Neuronal stem cell (in vitro differentiated cells): ENCODE measurements at regions not wholly inside any gene's neighbourhood (a gene's known extent, or its start where the extent isn't known, plus 50 kb on each side); places are given as distances from the start of the nearest gene placed in this dataset.
"Not testable (repeated sequence)": the region's sequence is repeated elsewhere in the genome, so short reads cannot be mapped to it uniquely, and the experiment has no call there.

Experiments used
- DNase-seq: peaks from one replicate; pipeline ENCODE4 v3.0.0-alpha.2; 2013; ENCODE audit warnings: low spot score
- H2AFZ ChIP-seq: one replicate; pipeline ENCODE4 v1.6.1; 2013; ENCODE audit warnings: mild to moderate bottlenecking, low read length, inconsistent platforms
- H2AK5ac ChIP-seq: 2 replicates; pipeline ENCODE4 v1.6.1; 2013; ENCODE audit warnings: low read depth, mild to moderate bottlenecking, inconsistent platforms, low read length, moderate library complexity, mixed read lengths
- H2BK120ac ChIP-seq: 2 replicates; pipeline ENCODE4 v1.6.1; 2013; ENCODE audit warnings: low read depth, mild to moderate bottlenecking, inconsistent platforms, low read length, moderate library complexity, mixed read lengths
- H2BK12ac ChIP-seq: one replicate; pipeline ENCODE4 v1.6.1; 2013; ENCODE audit warnings: low read length, inconsistent platforms
- H2BK15ac ChIP-seq: 2 replicates; pipeline ENCODE4 v1.6.1; 2013; ENCODE audit warnings: mild to moderate bottlenecking, low read length, inconsistent platforms, mixed read lengths
- H2BK5ac ChIP-seq: one replicate; pipeline ENCODE4 v1.6.1; 2013; ENCODE audit warnings: inconsistent platforms, mild to moderate bottlenecking, low read length, moderate library complexity
- H3K14ac ChIP-seq: one replicate; pipeline ENCODE4 v1.6.1; 2013; ENCODE audit warnings: low read length, inconsistent platforms
- H3K18ac ChIP-seq: 2 replicates; pipeline ENCODE4 v1.6.1; 2013; ENCODE audit warnings: low read length, inconsistent platforms
- H3K23ac ChIP-seq: 2 replicates; pipeline ENCODE4 v1.6.1; 2013; ENCODE audit warnings: low read depth, mild to moderate bottlenecking, mixed read lengths, low read length, inconsistent platforms; ENCODE audit not compliant: poor library complexity
- H3K27ac ChIP-seq: replicated peaks from 3 replicates; pipeline ENCODE4 v1.5.1; 2013; ENCODE audit warnings: low read length, inconsistent platforms
- H3K27me3 ChIP-seq, 3 experiments: 2 replicates each; pipeline ENCODE4 v1.6.1; 2013; ENCODE audit warnings: low read length in 3 of 3, mild to moderate bottlenecking in 2 of 3, inconsistent platforms in 1 of 3, low read depth in 1 of 3, mixed read lengths in 1 of 3, moderate library complexity in 1 of 3; ENCODE audit not compliant: control insufficient read depth in 3 of 3, insufficient read depth in 3 of 3
- H3K36me3 ChIP-seq, 2 donors: replicated peaks in 1 of 2; 2 replicates each; pipeline ENCODE4 v1.6.1; 2013; ENCODE audit warnings: low read length in 2 of 2; ENCODE audit not compliant: control insufficient read depth in 2 of 2, insufficient read depth in 2 of 2
- H3K4ac ChIP-seq: 2 replicates; pipeline ENCODE4 v1.6.1; 2013; ENCODE audit warnings: inconsistent platforms, mild to moderate bottlenecking, low read length, moderate library complexity
- H3K4me1 ChIP-seq, 2 donors: 1 replicate in 1 of 2; 2 replicates in 1 of 2; pipeline ENCODE4 v1.6.1; 2013; ENCODE audit warnings: low read length in 2 of 2, low read depth in 1 of 2; ENCODE audit not compliant: control insufficient read depth in 2 of 2, insufficient read depth in 1 of 2
- H3K4me2 ChIP-seq: one replicate; pipeline ENCODE4 v1.6.1; 2013; ENCODE audit warnings: mild to moderate bottlenecking, low read length, inconsistent platforms; ENCODE audit not compliant: insufficient read depth, poor library complexity, severe bottlenecking
- H3K4me3 ChIP-seq, 2 donors: 2 replicates each; pipeline ENCODE4 v1.5.1; 2013; ENCODE audit warnings: low read length in 2 of 2, mild to moderate bottlenecking in 2 of 2, inconsistent platforms in 1 of 2, moderate library complexity in 1 of 2
- H3K79me1 ChIP-seq: one replicate; pipeline ENCODE4 v1.6.1; 2013; ENCODE audit warnings: low read depth, mild to moderate bottlenecking, inconsistent platforms, low read length, moderate library complexity
- H3K9ac ChIP-seq: one replicate; pipeline ENCODE4 v1.6.1; 2013; ENCODE audit warnings: mild to moderate bottlenecking, low read depth, low read length, inconsistent platforms; ENCODE audit not compliant: poor library complexity
- H3K9me3 ChIP-seq, 2 donors: replicated peaks in 1 of 2; 2 replicates each; pipeline versions ENCODE3 to v1.6.1; 2013; ENCODE audit warnings: low read length in 2 of 2, mild to moderate bottlenecking in 2 of 2, inconsistent platforms in 1 of 2, low read depth in 1 of 2, mixed read lengths in 1 of 2, moderate library complexity in 1 of 2; ENCODE audit not compliant: control insufficient read depth in 2 of 2, insufficient read depth in 1 of 2
- H4K8ac ChIP-seq: one replicate; pipeline ENCODE4 v1.6.1; 2013; ENCODE audit warnings: low read depth, mild to moderate bottlenecking, inconsistent platforms, low read length, moderate library complexity
- H4K91ac ChIP-seq: one replicate; pipeline ENCODE4 v1.6.1; 2013; ENCODE audit warnings: low read length, low read depth, mild to moderate bottlenecking, inconsistent platforms; ENCODE audit not compliant: poor library complexity
- WGBS, 2 donors: extraction: QIAGEN DNeasy Blood & Tissue Kit; methylation state at CpG; one replicate each; pipeline ENCODE4 v1.1.7; 2013; ENCODE audit warnings: missing lambda C conversion rate in 2 of 2, mixed read lengths in 1 of 2; ENCODE audit not compliant: insufficient read length in 2 of 2, insufficient replicate concordance in 1 of 2; ENCODE audit errors: extremely low coverage in 2 of 2; 5-methylcytosine and 5-hydroxymethylcytosine counted together

DNA sequence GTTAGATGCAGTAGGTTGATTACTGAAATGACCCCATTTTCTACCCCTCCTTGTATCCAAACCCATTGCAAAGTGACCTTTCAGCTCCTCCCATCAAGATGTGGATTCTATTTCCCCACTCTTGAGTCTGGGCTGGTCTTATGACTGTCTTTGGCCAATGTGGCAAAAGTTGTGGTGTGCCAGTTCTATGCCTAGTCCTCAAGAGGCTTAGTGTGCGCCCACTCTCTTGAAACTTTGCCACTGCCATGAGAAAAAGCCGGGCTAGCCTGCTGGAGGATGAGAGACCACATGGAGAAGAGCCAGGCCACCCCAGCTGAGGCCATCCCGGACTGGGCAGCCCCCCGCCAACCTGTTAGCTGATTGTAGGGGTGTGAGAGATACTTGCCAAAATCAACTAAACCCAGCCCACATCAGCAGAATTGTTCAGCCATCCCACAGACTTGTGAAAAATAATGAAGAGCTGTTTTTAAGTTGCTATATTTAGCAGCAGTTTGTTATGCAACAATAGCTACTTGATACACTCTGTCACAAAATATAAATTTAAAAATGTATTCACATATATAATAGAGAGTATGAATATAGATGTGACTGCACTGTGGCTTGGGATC is 131.0 kb upstream of the PALS2 start:
- H3K9ac ChIP-seq = no peak overlapping the region
- H3K23ac ChIP-seq = no peak overlapping the region
- no peak overlapping the region for H2AK5ac ChIP-seq
- H3K79me1 ChIP-seq = no peaks in the 10 kb centered on the region
- DNase-seq = no peak
- no peaks in the 10 kb centered on the region for H3K36me3 ChIP-seq
- H3K4me1 ChIP-seq = no peaks in the 10 kb centered on the region
- no peak overlapping the region for H2BK120ac ChIP-seq
- WGBS, 2 donors = no CpG with 5 or more reads among the region's 4 CpGs
- H4K8ac ChIP-seq = no peak overlapping the region
- no peak overlapping the region for H2BK12ac ChIP-seq
- H3K4me2 ChIP-seq = no peak overlapping the region
- H2AFZ ChIP-seq = no peak overlapping the region
- H3K14ac ChIP-seq = no peak overlapping the region
- no peak overlapping the region for H3K27ac ChIP-seq
- H2BK5ac ChIP-seq = no peak overlapping the region
- H3K4me3 ChIP-seq = no peak overlapping the region
- H3K27me3 ChIP-seq = no peaks in the 10 kb centered on the region
- H3K4ac ChIP-seq = no peak overlapping the region
- H2BK15ac ChIP-seq = no peak overlapping the region
- H4K91ac ChIP-seq = no peak overlapping the region
- no peaks in the 10 kb centered on the region for H3K9me3 ChIP-seq
- H3K18ac ChIP-seq = no peak overlapping the region

DNA sequence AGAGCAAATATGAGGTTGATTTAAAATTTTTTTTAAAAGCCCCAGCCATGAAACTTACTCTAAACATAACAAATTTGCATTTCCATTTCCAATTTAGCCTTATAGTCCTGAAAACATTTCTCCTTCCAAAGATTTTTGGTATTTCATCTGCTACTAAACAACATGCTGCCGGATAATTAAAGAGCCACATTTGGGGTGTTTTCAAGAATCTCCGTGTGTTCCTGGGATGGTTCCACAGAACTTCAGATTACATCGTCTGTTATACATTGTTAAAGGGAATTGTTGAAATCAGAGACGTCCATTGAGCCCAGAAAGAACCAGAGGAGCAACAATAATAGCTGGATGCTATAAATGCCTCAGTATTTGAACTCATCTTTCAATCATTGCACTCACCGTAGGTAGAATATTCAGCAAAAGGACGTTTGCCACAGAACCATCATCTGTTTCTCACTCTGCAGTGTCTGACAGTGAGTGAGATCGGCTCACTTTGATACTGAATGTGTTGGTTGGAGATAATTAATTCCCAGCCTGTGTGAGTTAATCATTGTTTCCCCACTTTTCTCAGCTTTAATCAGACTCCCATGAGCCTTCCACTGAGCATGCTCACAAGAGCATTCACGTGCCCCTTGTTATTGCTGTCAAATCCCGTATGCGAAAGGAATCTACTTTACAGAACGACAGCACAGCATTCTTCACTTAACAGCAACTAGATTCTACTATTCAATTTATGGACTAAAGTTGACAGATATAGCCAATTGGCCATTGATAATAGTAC is 128.4 kb upstream of the PALS2 start:
- H3K27me3 ChIP-seq = no peaks in the 10 kb centered on the region
- no peak overlapping the region for H2BK120ac ChIP-seq
- H3K4me2 ChIP-seq = no peak overlapping the region
- no peak overlapping the region for H2AK5ac ChIP-seq
- no peak overlapping the region for H2BK5ac ChIP-seq
- H3K23ac ChIP-seq = no peak overlapping the region
- H2BK12ac ChIP-seq = no peak overlapping the region
- H3K79me1 ChIP-seq = no peaks in the 10 kb centered on the region
- H3K18ac ChIP-seq = no peak overlapping the region
- H3K36me3 ChIP-seq = no peaks in the 10 kb centered on the region
- DNase-seq = no peak
- H3K4me1 ChIP-seq = no peaks in the 10 kb centered on the region
- no peak overlapping the region for H4K8ac ChIP-seq
- no CpG with 5 or more reads among the region's 11 CpGs for WGBS, 2 donors
- no peak overlapping the region for H2AFZ ChIP-seq
- H4K91ac ChIP-seq = no peak overlapping the region
- no peak overlapping the region for H3K4me3 ChIP-seq
- H3K14ac ChIP-seq = no peak overlapping the region
- no peak overlapping the region for H3K9ac ChIP-seq
- H3K27ac ChIP-seq = no peak overlapping the region
- H2BK15ac ChIP-seq = no peak overlapping the region
- H3K4ac ChIP-seq = no peak overlapping the region
- no peaks in the 10 kb centered on the region for H3K9me3 ChIP-seq

DNA sequence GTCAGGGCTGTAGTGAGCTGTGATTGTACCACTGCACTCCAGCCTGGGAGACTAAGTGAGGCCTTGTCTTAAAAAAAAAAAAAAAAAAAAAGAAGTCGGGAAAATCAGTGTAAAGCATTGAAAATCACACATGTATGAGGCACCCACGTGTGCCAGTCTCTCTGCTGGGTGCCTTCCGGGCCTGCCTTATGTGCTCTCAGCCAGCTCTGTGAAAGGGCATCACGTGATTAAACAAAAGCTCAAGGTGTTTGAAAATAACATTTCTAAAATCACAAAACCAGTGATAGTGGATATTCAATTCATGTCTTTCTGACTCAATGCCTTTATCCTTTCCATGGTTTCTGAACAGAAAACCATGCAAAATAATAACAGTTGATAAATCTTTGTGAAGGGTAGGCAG is 125.2 kb upstream of the PALS2 start:
- no peak overlapping the region for H2AFZ ChIP-seq
- H3K23ac ChIP-seq = no peak overlapping the region
- no peak overlapping the region for H3K14ac ChIP-seq
- H3K79me1 ChIP-seq = no peaks in the 10 kb centered on the region
- no peak overlapping the region for H3K4me3 ChIP-seq
- no peak overlapping the region for H2BK12ac ChIP-seq
- no peaks in the 10 kb centered on the region for H3K9me3 ChIP-seq
- H3K27ac ChIP-seq = no peak overlapping the region
- H3K4me2 ChIP-seq = no peak overlapping the region
- H4K8ac ChIP-seq = no peak overlapping the region
- H2BK120ac ChIP-seq = no peak overlapping the region
- no peaks in the 10 kb centered on the region for H3K4me1 ChIP-seq
- no peak overlapping the region for H3K4ac ChIP-seq
- H4K91ac ChIP-seq = no peak overlapping the region
- H3K27me3 ChIP-seq = no peaks in the 10 kb centered on the region
- H3K36me3 ChIP-seq = no peaks in the 10 kb centered on the region
- DNase-seq = no peak
- no peak overlapping the region for H3K9ac ChIP-seq
- H3K18ac ChIP-seq = no peak overlapping the region
- H2AK5ac ChIP-seq = no peak overlapping the region
- H2BK5ac ChIP-seq = no peak overlapping the region
- H2BK15ac ChIP-seq = no peak overlapping the region
- no CpG with 5 or more reads among the region's 4 CpGs for WGBS, 2 donors

DNA sequence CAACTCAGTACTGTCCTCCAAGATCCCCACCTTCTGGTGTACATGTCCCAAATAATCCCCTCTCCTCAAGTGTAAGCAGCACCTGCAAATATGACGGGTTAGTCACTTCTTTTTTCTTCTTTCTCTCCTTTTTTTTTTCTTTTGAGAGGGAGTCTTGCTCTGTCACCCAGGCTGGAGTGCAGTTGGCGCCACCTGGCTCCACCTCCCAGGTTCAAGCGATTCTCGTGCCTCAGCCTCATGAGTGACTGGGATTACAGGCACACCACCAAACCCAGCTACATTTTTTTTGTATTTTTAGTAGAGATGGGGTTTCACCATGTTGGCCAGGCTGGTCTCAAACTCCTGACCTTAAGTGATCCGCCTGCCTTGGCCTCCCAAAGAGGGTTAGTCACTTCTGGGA is 123.8 kb upstream of the PALS2 start:
- H2AK5ac ChIP-seq, H4K8ac ChIP-seq, H3K18ac ChIP-seq, H3K36me3 ChIP-seq, H3K4ac ChIP-seq, H3K27me3 ChIP-seq, H3K23ac ChIP-seq, H3K79me1 ChIP-seq, H3K4me3 ChIP-seq, H3K9ac ChIP-seq, H3K4me1 ChIP-seq, H2BK15ac ChIP-seq, H2AFZ ChIP-seq, DNase-seq, H3K27ac ChIP-seq, H2BK120ac ChIP-seq, H2BK5ac ChIP-seq, H3K14ac ChIP-seq, H2BK12ac ChIP-seq, H3K4me2 ChIP-seq, H3K9me3 ChIP-seq, H4K91ac ChIP-seq: not testable (repeated sequence)
- no CpG with 5 or more reads among the region's 5 CpGs for WGBS, 2 donors
